ENCODE measurements at regions not wholly inside any gene's neighbourhood (a gene's known extent, or its start where the extent isn't known, plus 50 kb on each side); places are given as distances from the start of the nearest gene placed in this dataset.

DNA sequence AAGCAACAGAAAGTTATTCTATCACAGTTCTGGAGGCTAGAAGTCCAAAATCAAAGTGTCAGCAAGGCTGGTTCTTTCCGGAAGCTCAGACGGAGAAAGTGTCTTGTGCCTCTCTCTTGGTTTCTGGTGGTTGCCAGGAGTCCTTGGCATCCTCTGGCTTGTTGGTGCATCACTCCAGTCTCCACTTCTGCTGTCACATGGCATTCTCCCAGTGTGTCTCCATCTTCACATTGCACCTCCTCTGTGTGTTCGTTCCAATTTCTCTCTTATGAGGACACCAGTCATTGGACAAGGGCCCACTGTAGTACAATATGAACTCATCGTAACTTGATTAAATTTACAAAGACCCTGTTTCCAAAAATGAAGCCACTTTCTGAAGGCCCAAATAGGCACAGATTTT is 175.4 kb upstream of the ATP5MC3 start:
- Histone ChIP-seq H3K4me2 (ENCODE audit: insufficient read depth in 1 of 2, low read depth in 2 of 2, low read length in 2 of 2) (no peak overlapping the region), H3K79me2 (ENCODE audit: control insufficient read depth in 1 of 2, insufficient read depth in 2 of 2, low read length in 2 of 2) (no peaks in the 10 kb centered on the region), H3K36me3 (ENCODE audit: control insufficient read depth in 2 of 4, insufficient read depth in 4 of 4, low read length in 3 of 4) (no peaks in the 10 kb centered on the region), H3K18ac (ENCODE audit: extremely low read depth, low read length) (no peak overlapping the region), H3K27ac (ENCODE audit: low read depth, low read length) (no peak overlapping the region), H3K27me3 (replicated peaks in 1 of 4; ENCODE audit: control insufficient read depth in 3 of 4, extremely low read depth in 1 of 4, insufficient read depth in 3 of 4, low read length in 3 of 4) (no peaks in the 10 kb centered on the region), H3K9ac (replicated peaks in 1 of 4; ENCODE audit: extremely low read depth in 1 of 4, low read depth in 3 of 4, low read length in 3 of 4) (no peak overlapping the region), H4K20me1 (replicated peaks in 1 of 2; ENCODE audit: control insufficient read depth in 1 of 2, insufficient read depth in 2 of 2, low read length in 2 of 2) (no peaks in the 10 kb centered on the region), H2BK120ac (replicated peaks; ENCODE audit: low read depth, low read length) (no peak overlapping the region), H3K14ac (ENCODE audit: insufficient read length) (no peak overlapping the region), H3K4me1 (replicated peaks in 1 of 4; ENCODE audit: control insufficient read depth in 3 of 4, insufficient read depth in 4 of 4, low read length in 3 of 4) (no peaks in the 10 kb centered on the region), H3K79me1 (ENCODE audit: low read depth, low read length) (no peaks in the 10 kb centered on the region), H2AFZ (ENCODE audit: low read length) (no peak overlapping the region), H4K91ac (replicated peaks; ENCODE audit: insufficient read length, low read length) (no peak overlapping the region), H2BK5ac (ENCODE audit: low read depth, low read length) (no peak overlapping the region), H2BK15ac (ENCODE audit: low read length) (0 out of 2 replicates have a peak overlapping the region, but pooled peaks have one; percentile 40), H3K4me3 (ENCODE audit: extremely low read depth in 1 of 4, insufficient read depth in 2 of 4, low read depth in 3 of 4, low read length in 4 of 4) (no peak overlapping the region), H3K4ac (replicated peaks; ENCODE audit: insufficient read length, low read depth, low read length) (no peak overlapping the region), H2AK5ac (ENCODE audit: low read depth, low read length) (no peak overlapping the region), H3K56ac (replicated peaks; ENCODE audit: insufficient read length, low read depth, low read length) (no peak overlapping the region), H4K8ac (ENCODE audit: extremely low read depth, insufficient read depth, low read length) (no peak overlapping the region), H4K5ac (ENCODE audit: insufficient read length, low read depth, low read length) (no peak overlapping the region), H3K23me2 (ENCODE audit: low read depth, low read length) (no peaks in the 10 kb centered on the region), H2BK20ac (ENCODE audit: low read length) (no peak overlapping the region), H3K9me3 (ENCODE audit: insufficient read depth in 2 of 2, low read depth in 1 of 2, low read length in 1 of 2) (no peaks in the 10 kb centered on the region), H2BK12ac (ENCODE audit: low read depth, low read length) (no peak overlapping the region), H3K23ac (ENCODE audit: insufficient read length) (no peak overlapping the region)
- ChIA-PET CTCF (ENCODE audit: partially characterized antibody) (no interaction called here), POLR2A (ENCODE audit: partially characterized antibody) (no interaction called here)
- FAIRE-seq = no peak
- 82% methylated on average over 4 of the region's 4 CpGs; no CpG with 5 or more reads in 1 of the 2 experiments for WGBS, 2 experiments (ENCODE audit: extremely low coverage in 1 of 2, insufficient coverage in 1 of 2, insufficient read length in 1 of 2, insufficient replicate concordance in 2 of 2, low coverage in 1 of 2, low lambda C conversion rate in 2 of 2, missing lambda C conversion rate in 1 of 2)
- no peak for DNase-seq (ENCODE audit: low read depth in 1 of 2, low spot score in 2 of 2)
- no peak for TF ChIP-seq JUND (IDR thresholded peaks at IDR 0.05; ENCODE audit: low read length)
- TF ChIP-seq ATF3 (IDR thresholded peaks at IDR 0.05; ENCODE audit: insufficient read depth, low read depth, low read length) = no peak
- no peak for TF ChIP-seq POLR2A (IDR thresholded peaks at IDR 0.05; ENCODE audit: control extremely low read depth in 1 of 2, low read depth in 2 of 2, low read length in 2 of 2)
- no peak for TF ChIP-seq SUZ12 (IDR thresholded peaks at IDR 0.05; ENCODE audit: low read length)
- TF ChIP-seq TCF12 (IDR thresholded peaks at IDR 0.05; ENCODE audit: low read depth, low read length) = no peak
- no peak for TF ChIP-seq E2F6 (IDR thresholded peaks at IDR 0.05)
- TF ChIP-seq HDAC6 (IDR thresholded peaks at IDR 0.05; ENCODE audit: low read depth, low read length) = no peak

All from H1 (cell line).